SK-N-SH (cell line): ENCODE measurements at regions not wholly inside any gene's neighbourhood (a gene's known extent, or its start where the extent isn't known, plus 50 kb on each side); places are given as distances from the start of the nearest gene placed in this dataset.
A peak's percentile ranks its signal among the peaks of the same experiment; 100 is the strongest.

Experiments used
- GABPA ChIP-seq: IDR thresholded peaks from 2 replicates; pipeline ENCODE4 v1.4.0; 2012; ENCODE audit warnings: low read depth, mild to moderate bottlenecking
- MXI1 ChIP-seq: IDR thresholded peaks from 2 replicates; pipeline ENCODE4 v1.6.1; 2012; ENCODE audit warnings: mild to moderate bottlenecking, low read depth, low read length, improper control_type of control experiment
- SIN3A ChIP-seq: IDR thresholded peaks from 2 replicates; pipeline ENCODE4 v1.6.1; 2012; ENCODE audit warnings: low read depth, mild to moderate bottlenecking, low read length, moderate library complexity, borderline replicate concordance
- YY1 ChIP-seq: IDR thresholded peaks from 2 replicates; pipeline ENCODE4 v1.4.0; 2012; ENCODE audit warnings: low read depth, mild to moderate bottlenecking
- TF ChIP-seq, protein P1 (sequence below): fragments of 200-600 bp; sonication (generic); IDR thresholded peaks from 2 replicates; pipeline ENCODE4 v1.6.1; 2017; ENCODE audit warnings: antibody characterized with exemption, mild to moderate bottlenecking, moderate library complexity
- TF ChIP-seq, protein P2 (sequence below): IDR thresholded peaks from 2 replicates; pipeline ENCODE4 v1.4.0; 2012; ENCODE audit warnings: low read depth

- TF ChIP-seq YY1, result no peak
- TF ChIP-seq, protein P1, sequence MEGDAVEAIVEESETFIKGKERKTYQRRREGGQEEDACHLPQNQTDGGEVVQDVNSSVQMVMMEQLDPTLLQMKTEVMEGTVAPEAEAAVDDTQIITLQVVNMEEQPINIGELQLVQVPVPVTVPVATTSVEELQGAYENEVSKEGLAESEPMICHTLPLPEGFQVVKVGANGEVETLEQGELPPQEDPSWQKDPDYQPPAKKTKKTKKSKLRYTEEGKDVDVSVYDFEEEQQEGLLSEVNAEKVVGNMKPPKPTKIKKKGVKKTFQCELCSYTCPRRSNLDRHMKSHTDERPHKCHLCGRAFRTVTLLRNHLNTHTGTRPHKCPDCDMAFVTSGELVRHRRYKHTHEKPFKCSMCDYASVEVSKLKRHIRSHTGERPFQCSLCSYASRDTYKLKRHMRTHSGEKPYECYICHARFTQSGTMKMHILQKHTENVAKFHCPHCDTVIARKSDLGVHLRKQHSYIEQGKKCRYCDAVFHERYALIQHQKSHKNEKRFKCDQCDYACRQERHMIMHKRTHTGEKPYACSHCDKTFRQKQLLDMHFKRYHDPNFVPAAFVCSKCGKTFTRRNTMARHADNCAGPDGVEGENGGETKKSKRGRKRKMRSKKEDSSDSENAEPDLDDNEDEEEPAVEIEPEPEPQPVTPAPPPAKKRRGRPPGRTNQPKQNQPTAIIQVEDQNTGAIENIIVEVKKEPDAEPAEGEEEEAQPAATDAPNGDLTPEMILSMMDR, result no peak; the same call in 1 of the 2 replicates
- TF ChIP-seq SIN3A, result peak; percentile 67; the same call in 1 of the 2 replicates
- no peak for TF ChIP-seq GABPA
- TF ChIP-seq MXI1, result no peak
- TF ChIP-seq, protein P2, sequence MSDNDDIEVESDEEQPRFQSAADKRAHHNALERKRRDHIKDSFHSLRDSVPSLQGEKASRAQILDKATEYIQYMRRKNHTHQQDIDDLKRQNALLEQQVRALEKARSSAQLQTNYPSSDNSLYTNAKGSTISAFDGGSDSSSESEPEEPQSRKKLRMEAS, result peak; percentile 60
Measured at GRCh38 chr2:42969231-42970150, 177.1 kb upstream of the HAAO start.
